GM21576 (cell line): ENCODE measurements at regions not wholly inside any gene's neighbourhood (a gene's known extent, or its start where the extent isn't known, plus 50 kb on each side); places are given as distances from the start of the nearest gene placed in this dataset.
"Not testable (repeated sequence)": the region's sequence is repeated elsewhere in the genome, so short reads cannot be mapped to it uniquely, and the experiment has no call there.

Experiments
- ATAC-seq: cut with Tn5 transposase; IDR thresholded peaks from one replicate; pipeline ENCODE4 v1.9.1; 2021; ENCODE audit warnings: mild to moderate bottlenecking, moderate library complexity; ENCODE audit not compliant: unreplicated experiment

- ATAC-seq: no peak
Observed at GRCh38 chr2:144939590-144939989, 419.7 kb upstream of the ZEB2 start.

- ATAC-seq: no peak
Observed at GRCh38 chr2:144937910-144938709, 418.2 kb upstream of the ZEB2 start.

GRCh38 chr2:144937066-144937465 lies 417.1 kb upstream of the ZEB2 start:
- ATAC-seq: no peak

- no peak for ATAC-seq
Observed at GRCh38 chr2:144936442-144936841, 416.5 kb upstream of the ZEB2 start.

- ATAC-seq: no peak
Observed at GRCh38 chr2:144935736-144936135, 415.8 kb upstream of the ZEB2 start.

GRCh38 chr2:144935191-144935590 lies 415.3 kb upstream of the ZEB2 start:
- ATAC-seq: no peak

- ATAC-seq: no peak
Observed at GRCh38 chr2:144931960-144932359, 412.0 kb upstream of the ZEB2 start.

GRCh38 chr2:144931480-144931879 lies 411.6 kb upstream of the ZEB2 start:
- ATAC-seq: no peak

- no peak for ATAC-seq
Observed at GRCh38 chr2:144927429-144927828, 407.5 kb upstream of the ZEB2 start.

GRCh38 chr2:144925886-144926285 lies 406.0 kb upstream of the ZEB2 start:
- no peak for ATAC-seq

GRCh38 chr2:144924827-144925226 lies 404.9 kb upstream of the ZEB2 start:
- no peak for ATAC-seq

GRCh38 chr2:144922519-144922918 lies 402.6 kb upstream of the ZEB2 start:
- no peak for ATAC-seq

GRCh38 chr2:144920755-144921530 lies 401.0 kb upstream of the ZEB2 start:
- no peak for ATAC-seq

- ATAC-seq: no peak
Observed at GRCh38 chr2:144914622-144915318, 394.9 kb upstream of the ZEB2 start.

- no peak for ATAC-seq
Observed at GRCh38 chr2:144914113-144914512, 394.2 kb upstream of the ZEB2 start.

GRCh38 chr2:144912206-144912605 lies 392.3 kb upstream of the ZEB2 start:
- ATAC-seq: no peak

- ATAC-seq: no peak
Observed at GRCh38 chr2:144905956-144906355, 386.0 kb upstream of the ZEB2 start.

GRCh38 chr2:144904612-144905011 lies 384.7 kb upstream of the ZEB2 start:
- ATAC-seq: no peak

- ATAC-seq: not testable (repeated sequence)
Observed at GRCh38 chr2:144903045-144903444, 383.1 kb upstream of the ZEB2 start.

- not testable (repeated sequence) for ATAC-seq
Observed at GRCh38 chr2:144901386-144901785, 381.5 kb upstream of the ZEB2 start.

GRCh38 chr2:144896341-144896740 lies 376.4 kb upstream of the ZEB2 start:
- ATAC-seq: no peak
